ENCODE measurements at regions not wholly inside any gene's neighbourhood (a gene's known extent, or its start where the extent isn't known, plus 50 kb on each side); places are given as distances from the start of the nearest gene placed in this dataset.

DNA sequence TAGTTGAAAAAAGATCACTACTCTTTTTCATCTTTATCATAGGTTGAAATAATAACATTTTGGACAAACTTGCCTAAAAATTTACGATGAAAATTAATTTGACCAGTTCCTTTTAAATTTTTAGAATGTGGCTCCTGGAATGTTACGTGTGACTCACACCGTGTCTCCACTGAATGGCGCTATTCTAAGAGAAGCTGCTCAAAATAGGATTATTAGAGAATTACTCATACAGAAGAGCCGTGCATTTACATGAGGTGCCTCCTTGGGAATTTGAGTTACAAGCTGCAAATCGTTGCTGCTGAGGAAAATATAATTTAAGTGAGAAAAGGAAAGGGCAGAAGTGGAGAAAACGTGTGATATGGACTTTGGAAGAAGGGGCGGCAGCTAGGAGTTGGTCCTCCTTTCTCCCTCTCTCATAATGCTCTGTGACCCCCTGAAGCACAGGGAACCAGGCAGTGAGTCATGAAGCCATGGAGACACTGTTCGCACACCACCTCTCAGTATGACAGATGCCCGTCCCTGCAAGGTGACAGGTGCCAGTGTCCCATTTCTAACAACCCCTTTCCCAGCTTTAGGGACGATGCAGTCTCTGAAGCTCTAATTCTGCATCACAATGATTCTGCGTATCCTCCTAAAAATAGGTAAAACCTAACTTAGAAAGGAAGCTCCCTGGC lies 323.2 kb upstream of the COBL start:
- DNase-seq (ENCODE audit: low spot score): no peak
- Histone ChIP-seq H3K4me1 (peaks cover 11% of the 10 kb centered on the region), H3K27ac (no peak overlapping the region), H3K9me3 (ENCODE audit: low read depth) (no peaks in the 10 kb centered on the region), H3K79me2 (ENCODE audit: low read depth) (no peaks in the 10 kb centered on the region), H4K20me1 (ENCODE audit: low read depth) (no peaks in the 10 kb centered on the region), H3K4me3 (no peak overlapping the region), H3K36me3 (no peaks in the 10 kb centered on the region), H3K9ac (no peak overlapping the region), H2AFZ (replicated peaks) (no peak overlapping the region), H3F3A (ENCODE audit: low read depth) (no peaks in the 10 kb centered on the region), H3K4me2 (no peak overlapping the region), H3K27me3 (no peaks in the 10 kb centered on the region)
- TF ChIP-seq EZH2phosphoT487 (IDR thresholded peaks at IDR 0.05): no peak
- TF ChIP-seq EZH2 (IDR thresholded peaks at IDR 0.05): no peak
- TF ChIP-seq, protein P1, sequence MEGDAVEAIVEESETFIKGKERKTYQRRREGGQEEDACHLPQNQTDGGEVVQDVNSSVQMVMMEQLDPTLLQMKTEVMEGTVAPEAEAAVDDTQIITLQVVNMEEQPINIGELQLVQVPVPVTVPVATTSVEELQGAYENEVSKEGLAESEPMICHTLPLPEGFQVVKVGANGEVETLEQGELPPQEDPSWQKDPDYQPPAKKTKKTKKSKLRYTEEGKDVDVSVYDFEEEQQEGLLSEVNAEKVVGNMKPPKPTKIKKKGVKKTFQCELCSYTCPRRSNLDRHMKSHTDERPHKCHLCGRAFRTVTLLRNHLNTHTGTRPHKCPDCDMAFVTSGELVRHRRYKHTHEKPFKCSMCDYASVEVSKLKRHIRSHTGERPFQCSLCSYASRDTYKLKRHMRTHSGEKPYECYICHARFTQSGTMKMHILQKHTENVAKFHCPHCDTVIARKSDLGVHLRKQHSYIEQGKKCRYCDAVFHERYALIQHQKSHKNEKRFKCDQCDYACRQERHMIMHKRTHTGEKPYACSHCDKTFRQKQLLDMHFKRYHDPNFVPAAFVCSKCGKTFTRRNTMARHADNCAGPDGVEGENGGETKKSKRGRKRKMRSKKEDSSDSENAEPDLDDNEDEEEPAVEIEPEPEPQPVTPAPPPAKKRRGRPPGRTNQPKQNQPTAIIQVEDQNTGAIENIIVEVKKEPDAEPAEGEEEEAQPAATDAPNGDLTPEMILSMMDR (IDR thresholded peaks at IDR 0.05): no peak
- Mint-ChIP-seq H3K36me3 (no peaks in the 10 kb centered on the region), H3K9me3 (no peaks in the 10 kb centered on the region), H3K4me3 (no peak overlapping the region), H3K27me3 (ENCODE audit: insufficient read depth, low read depth) (peaks cover 10% of the 10 kb centered on the region), H3K4me1 (peaks cover 37% of the 10 kb centered on the region), H3K27ac (no peak overlapping the region)

DNA sequence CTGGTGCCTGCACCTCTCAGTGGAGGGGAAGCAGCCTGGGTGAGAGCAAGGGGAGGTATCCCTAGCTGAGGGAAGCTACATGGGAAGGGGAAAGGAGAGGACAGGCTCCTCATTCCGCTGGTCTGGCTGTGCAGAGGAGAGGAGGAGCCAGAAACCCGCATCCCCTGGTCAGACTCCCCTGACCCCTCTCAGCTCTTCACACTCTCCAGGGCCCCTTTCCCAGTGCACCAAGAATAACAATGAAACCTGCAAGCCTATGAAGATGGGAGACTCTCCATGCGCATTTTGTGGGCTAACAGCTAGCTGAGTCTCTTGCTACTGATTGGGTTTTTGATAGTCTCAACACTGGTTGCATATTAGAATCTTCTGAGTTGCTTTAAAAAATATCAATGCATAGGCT lies 319.9 kb upstream of the COBL start:
- Histone ChIP-seq H3K36me3 (no peaks in the 10 kb centered on the region), H3K4me1 (peaks cover 11% of the 10 kb centered on the region), H3K27ac (no peak overlapping the region), H2AFZ (replicated peaks) (no peak overlapping the region), H3K9ac (no peak overlapping the region), H3K27me3 (no peaks in the 10 kb centered on the region), H3K9me3 (ENCODE audit: low read depth) (no peaks in the 10 kb centered on the region), H3F3A (ENCODE audit: low read depth) (no peaks in the 10 kb centered on the region), H3K79me2 (ENCODE audit: low read depth) (no peaks in the 10 kb centered on the region), H4K20me1 (ENCODE audit: low read depth) (no peaks in the 10 kb centered on the region), H3K4me2 (no peak overlapping the region), H3K4me3 (no peak overlapping the region)
- Mint-ChIP-seq H3K4me3 (no peak overlapping the region), H3K27me3 (ENCODE audit: insufficient read depth, low read depth) (peaks cover 8% of the 10 kb centered on the region), H3K36me3 (no peaks in the 10 kb centered on the region), H3K4me1 (peaks cover 57% of the 10 kb centered on the region), H3K27ac (no peak overlapping the region), H3K9me3 (peaks cover 13% of the 10 kb centered on the region)
- DNase-seq (ENCODE audit: low spot score): no peak
- TF ChIP-seq, protein P1 (IDR thresholded peaks at IDR 0.05): no peak
- TF ChIP-seq EZH2phosphoT487 (IDR thresholded peaks at IDR 0.05) (no peak), EZH2 (IDR thresholded peaks at IDR 0.05) (no peak)

DNA sequence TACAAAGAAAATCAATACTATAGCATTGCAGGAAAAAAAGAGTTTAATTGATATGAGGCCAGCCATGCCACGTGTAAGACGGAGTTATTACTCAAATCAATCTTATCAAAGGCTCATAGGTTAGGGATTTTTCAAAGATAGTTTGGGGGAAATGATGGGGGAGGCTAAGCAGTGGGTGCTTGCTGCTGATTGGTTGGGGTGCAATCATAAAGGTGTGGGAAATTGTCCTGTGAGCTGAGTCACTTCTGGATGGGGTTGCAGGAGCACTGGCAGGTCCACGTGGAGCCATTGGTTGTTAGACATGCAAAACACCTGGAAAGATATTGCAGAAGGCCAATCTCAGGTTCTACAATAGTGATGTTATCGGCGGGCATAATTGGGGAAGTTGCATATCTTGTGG lies 319.2 kb upstream of the COBL start:
- H3K9ac ChIP-seq: no peak overlapping the region
- Mint-ChIP-seq H3K4me1 (peaks cover 55% of the 10 kb centered on the region), H3K27me3 (ENCODE audit: insufficient read depth, low read depth) (peaks cover 8% of the 10 kb centered on the region), H3K9me3 (peaks cover 20% of the 10 kb centered on the region), H3K4me3 (no peak overlapping the region), H3K27ac (no peak overlapping the region), H3K36me3 (peaks cover 2% of the 10 kb centered on the region)
- no peaks in the 10 kb centered on the region for H3K79me2 ChIP-seq (ENCODE audit: low read depth)
- no peak overlapping the region for H3K4me3 ChIP-seq
- H3K4me2 ChIP-seq: no peak overlapping the region
- H4K20me1 ChIP-seq (ENCODE audit: low read depth): no peaks in the 10 kb centered on the region
- DNase-seq (ENCODE audit: low spot score): no peak
- H3K27ac ChIP-seq: no peak overlapping the region
- TF ChIP-seq EZH2 (IDR thresholded peaks at IDR 0.05) (no peak), EZH2phosphoT487 (IDR thresholded peaks at IDR 0.05) (no peak)
- TF ChIP-seq, protein P1 (IDR thresholded peaks at IDR 0.05): no peak
- peaks cover 11% of the 10 kb centered on the region for H3K4me1 ChIP-seq
- H3K36me3 ChIP-seq: no peaks in the 10 kb centered on the region
- H3F3A ChIP-seq (ENCODE audit: low read depth): no peaks in the 10 kb centered on the region
- no peaks in the 10 kb centered on the region for H3K9me3 ChIP-seq (ENCODE audit: low read depth)
- no peaks in the 10 kb centered on the region for H3K27me3 ChIP-seq
- no peak overlapping the region for H2AFZ ChIP-seq (replicated peaks)

Measured in neural progenitor cell (in vitro differentiated cells).